ENCODE measurements at regions not wholly inside any gene's neighbourhood (a gene's known extent, or its start where the extent isn't known, plus 50 kb on each side); places are given as distances from the start of the nearest gene placed in this dataset.
"Not testable (repeated sequence)": the region's sequence is repeated elsewhere in the genome, so short reads cannot be mapped to it uniquely, and the experiment has no call there.

DNA sequence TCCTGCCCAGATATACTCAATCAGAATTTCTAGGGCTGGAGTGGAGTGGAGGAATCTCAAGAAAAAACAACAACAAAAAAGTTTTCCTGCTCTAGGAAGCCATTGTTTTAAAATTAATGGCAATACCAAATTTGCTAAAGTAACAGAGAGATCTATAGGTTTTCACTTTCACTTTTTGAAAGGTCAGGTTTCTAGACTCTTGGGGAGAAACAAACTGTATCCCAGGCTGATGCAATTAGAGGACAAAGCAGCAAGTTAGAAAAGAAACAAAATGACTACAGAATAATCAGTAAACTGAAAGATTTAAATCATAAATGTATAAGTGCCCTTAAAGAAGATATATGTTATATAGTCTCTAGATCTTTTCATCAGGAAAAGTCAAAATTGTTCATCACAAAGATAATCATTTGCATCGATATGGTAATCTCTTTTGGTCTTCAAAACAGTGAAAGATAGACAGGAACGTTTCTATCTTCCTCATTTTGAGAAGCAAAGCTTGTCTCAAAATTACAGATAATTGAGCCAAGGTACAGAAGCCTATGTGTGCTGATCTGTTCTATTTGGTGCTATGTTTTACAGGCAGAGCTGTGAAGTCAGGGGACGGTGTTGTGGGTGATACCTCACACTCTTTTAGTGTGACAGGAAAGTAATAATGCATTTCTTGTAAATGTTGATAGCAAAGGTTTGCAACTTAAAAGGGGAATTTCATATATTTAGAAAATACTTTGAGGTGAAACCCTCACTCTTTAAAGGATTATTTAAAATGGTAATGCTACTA is 1746.6 kb upstream of the C9orf72 start:
- peak; percentile 12 for DNase-seq (ENCODE audit: low read depth)

DNA sequence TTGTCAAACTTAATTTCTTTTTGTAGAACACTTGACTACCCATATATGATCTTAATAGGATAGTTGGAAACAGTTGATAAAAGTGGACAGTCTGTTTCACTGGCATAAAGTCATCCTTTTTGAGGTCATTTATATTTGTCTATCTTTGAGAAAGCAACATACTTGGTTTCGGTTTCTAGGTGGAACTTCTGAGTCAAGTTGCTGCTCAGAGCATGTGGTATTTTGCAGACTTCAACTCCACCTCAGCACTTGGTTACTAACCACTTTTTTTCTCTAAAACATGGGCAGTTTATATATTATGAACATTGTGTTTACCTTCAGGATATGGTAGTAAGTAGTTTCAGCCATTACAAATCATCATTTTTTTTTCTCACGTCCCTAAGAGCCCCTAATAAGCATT is 1749.0 kb upstream of the C9orf72 start:
- DNase-seq (ENCODE audit: low read depth): peak; percentile 16

DNA sequence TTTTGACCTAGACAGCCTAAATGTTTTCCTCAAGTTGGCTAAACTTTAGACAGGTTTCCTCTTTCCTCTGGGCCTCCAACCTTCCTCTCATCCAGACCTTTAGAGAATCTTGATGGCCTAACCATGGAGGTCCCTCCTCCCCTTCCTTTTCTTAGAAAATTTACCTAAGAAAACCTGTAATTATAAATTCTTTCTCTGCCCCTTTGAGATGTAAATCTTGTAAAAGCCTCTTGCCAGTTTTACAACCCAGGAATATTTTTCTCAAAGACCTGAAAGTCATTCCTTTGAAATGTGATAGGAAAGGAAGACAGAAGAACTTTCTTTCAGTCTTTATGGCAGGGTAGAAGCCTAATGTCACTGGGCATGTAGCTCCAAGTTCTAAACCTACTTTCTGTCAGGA is 1752.6 kb upstream of the C9orf72 start:
- no peak for DNase-seq (ENCODE audit: low read depth)

DNA sequence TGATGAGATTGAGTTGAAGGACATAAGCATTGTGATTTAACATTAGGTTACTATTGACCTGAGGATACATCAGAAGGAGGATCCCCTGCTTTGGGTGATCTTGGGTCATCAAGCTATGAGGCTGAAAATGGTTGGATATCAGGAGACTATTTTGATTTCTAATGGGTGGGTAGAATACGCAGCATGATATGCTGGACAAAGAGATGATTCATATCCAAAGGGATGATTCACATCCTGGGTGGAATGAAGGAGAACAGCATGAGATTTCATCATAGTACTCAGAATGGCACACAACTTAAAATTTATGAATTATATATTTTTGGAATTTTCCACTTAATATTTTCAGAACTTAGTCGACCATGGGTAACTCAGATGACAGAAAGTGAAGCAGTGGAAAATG is 1759.5 kb upstream of the C9orf72 start:
- DNase-seq (ENCODE audit: low read depth): peak; percentile 88

DNA sequence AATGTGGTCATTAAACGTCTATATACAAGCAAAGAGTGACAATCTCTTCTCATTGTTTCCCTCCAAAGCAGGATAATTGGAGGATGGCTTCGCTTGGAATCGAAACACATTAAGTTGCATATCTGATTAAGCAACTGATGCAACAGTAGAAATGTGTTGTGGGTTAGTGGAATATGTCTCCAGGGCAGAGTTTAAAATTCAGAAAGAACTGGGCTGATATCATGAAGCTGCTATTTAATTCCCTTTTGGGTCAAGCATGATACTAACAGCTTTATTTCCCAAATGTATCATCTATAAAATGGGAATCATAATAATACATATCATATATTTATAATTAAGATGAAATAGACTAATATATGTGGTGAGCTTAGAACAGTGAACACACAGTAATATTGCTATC is 1763.0 kb upstream of the C9orf72 start:
- no peak for DNase-seq (ENCODE audit: low read depth)

DNA sequence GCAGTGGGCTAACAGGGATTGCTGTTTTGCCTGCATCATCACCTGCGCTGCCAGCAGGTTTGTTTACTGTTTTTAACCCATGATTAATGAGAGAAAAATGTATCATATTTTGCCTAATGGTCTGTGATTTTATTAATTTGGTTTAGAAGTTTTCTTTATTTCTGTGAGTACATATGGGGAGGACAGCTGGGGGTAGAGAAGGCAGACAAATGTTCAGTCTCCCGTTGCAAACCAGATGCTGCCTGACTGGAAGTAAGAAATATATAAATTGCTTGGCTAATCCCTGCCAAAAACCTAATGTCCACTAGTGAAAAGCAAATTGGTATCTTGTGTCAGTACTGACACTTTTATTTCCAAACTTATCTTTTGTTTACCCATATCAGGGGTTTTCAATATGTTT is 1766.1 kb upstream of the C9orf72 start:
- DNase-seq (ENCODE audit: low read depth): no peak

DNA sequence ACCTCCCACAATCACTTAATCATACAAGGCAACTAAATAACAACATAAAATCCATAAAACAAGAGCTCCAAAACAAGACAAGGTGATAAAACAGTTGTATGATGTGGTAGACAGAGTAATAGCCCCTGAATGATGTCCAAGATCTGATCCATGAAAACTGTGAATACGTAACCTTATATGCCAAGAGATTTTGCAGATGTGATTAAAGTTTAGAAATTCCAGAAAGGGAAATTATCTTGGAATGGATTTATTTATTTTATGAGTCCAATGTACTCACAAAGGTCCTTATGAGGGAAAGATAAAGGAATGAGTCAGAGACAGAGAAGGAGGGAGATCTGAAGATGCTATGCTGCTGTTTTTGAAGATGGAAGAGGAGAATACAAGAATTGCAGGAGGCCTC is 1775.7 kb upstream of the C9orf72 start:
- peak; percentile 41 for DNase-seq (ENCODE audit: low read depth)

DNA sequence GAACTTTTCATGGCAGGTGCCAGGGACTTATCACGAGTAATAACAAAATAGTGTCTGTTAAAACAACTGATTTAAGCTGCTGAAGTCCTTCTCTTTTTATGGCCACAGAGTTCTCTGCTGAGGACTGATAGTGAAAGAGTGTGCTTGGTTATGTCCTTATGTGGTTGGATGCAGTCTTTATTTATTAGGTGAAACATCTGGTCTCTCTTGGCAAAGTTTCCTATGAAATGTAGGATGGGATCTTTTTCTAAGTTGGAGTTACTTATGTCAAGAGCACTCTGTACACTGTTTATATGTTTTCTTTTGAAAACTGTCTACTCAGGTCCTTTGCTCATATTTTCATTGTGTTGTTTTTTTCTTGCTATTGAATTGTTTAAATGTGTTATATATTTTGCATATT is 1816.1 kb upstream of the C9orf72 start:
- DNase-seq (ENCODE audit: low read depth): no peak

DNA sequence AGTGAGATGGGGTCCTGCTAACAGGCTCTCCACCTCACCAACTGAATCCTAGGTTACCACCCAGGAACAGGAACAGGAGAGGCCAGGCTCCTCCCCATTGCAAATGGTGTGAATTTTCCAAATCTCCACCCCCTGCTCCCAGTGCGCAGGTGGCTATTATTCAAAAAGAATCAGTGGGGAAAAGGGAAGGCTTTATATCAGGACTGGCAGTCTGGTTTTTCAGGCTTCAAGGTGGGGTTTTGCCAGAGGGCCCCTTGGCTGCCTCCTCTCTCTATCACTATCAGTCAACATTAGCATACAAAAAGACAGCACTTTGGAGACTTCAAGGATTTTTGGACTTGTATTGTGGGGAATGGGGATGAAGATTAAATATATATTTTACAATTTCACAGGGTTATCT is 1817.6 kb upstream of the C9orf72 start:
- DNase-seq (ENCODE audit: low read depth): no peak

DNA sequence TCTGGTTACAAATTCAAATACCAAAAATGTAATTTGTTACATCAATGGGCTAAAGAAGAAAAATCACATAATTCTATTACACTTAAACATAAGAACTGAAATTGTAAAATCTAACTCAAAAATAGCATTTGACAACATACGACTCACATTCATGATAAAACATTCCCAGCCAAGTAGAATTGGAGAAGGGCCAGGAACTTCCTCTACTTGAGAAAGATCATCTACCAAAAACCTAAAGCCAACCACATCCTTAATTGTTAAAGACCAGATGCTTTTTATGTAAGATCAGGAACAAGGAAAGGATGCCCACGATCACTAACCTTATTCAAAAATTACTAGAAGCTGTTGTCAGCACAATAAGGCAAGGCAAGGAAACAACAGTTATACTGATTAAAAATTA is 1819.8 kb upstream of the C9orf72 start:
- peak; percentile 68 for DNase-seq (ENCODE audit: low read depth)

DNA sequence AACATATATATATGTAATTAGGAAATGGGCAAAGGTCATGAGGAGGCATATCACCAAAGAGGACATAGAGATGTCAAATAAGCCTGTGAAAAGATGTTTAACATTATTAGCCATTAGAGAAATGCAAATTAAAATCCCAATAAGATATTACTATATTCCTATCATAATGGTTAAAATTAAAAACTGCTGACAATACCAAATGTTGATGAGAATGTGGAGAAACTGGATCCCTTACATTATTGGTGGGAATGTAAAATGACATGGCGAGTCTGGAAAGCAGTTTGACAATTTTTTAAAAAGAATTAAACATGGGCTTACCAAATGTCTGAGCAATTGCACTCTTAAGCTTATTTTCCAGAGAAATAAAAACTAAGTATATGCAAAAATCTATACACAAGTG is 1821.6 kb upstream of the C9orf72 start:
- no peak for DNase-seq (ENCODE audit: low read depth)

DNA sequence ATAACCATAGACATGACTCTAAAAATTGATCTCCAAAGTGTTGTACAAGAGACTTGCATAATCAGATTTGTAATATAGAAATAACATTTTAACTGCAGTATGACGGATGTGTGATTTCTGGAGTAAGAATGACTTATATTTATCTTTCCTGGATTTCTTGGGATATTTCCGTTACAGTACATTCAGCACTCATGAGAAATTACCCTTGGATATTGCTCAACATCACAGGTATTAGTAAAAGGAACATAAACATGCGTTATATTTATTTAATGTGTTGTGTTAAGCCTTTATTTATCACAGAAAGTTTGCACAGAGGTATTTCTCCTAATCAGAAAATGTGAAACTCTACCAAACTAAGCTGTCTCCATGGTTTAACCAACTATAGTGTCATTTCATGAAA is 1823.9 kb upstream of the C9orf72 start:
- DNase-seq (ENCODE audit: low read depth): peak; percentile 1

DNA sequence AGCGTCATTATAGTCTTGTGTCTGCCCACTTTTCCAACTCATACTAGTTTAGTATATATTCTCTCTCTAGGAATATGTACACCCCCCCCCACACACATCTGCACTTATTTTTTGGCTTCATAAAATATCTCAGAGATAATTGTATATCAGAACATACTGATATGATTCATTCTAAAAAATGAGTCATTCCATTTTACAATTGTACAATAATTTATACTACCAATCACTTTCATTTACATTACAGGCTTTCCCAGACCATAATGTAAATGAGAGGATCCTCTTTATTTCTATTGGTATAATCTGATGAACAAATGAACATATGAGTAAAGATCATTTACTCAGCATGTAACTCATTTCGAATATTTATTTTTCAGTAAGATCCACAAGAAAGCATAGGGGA is 1842.9 kb upstream of the C9orf72 start:
- DNase-seq (ENCODE audit: low read depth): no peak

DNA sequence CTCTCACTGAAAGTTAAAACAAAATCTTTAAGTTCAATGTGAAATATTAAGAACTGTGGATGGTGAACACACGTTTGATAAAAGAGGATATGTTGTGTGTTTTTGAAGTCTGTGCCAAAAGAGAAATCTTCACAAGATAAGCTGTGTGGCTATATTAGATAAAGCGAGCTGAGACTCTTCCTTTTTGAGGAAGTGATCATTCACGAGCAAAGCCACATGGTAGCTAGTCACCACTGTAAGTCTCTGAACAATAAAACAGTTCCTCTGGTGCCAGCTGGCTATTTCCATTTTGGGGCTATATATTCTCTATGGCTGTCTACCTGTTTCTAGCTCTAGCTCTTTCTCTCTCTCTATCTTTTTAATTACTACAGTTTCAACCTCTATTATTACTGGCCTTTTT is 1849.2 kb upstream of the C9orf72 start:
- DNase-seq (ENCODE audit: low read depth): no peak

DNA sequence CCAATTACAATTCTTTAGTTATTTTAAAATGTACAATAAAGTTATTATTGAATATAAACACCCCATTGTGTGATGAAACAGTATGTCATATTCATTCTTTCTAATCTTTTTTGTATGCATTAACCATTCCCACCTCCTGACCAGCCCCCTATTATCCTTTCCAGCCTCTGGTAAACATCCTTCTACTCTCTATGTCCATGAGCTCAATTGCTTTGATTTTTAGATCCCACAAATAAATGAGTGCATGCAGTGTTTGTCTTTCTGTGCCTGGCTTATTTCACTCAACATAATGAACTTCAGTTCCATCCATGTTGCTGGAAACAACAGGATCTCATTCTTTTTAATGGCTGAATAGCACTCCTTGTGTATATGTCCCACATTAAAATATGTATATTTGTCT is 1858.9 kb upstream of the C9orf72 start:
- DNase-seq (ENCODE audit: low read depth): no peak

DNA sequence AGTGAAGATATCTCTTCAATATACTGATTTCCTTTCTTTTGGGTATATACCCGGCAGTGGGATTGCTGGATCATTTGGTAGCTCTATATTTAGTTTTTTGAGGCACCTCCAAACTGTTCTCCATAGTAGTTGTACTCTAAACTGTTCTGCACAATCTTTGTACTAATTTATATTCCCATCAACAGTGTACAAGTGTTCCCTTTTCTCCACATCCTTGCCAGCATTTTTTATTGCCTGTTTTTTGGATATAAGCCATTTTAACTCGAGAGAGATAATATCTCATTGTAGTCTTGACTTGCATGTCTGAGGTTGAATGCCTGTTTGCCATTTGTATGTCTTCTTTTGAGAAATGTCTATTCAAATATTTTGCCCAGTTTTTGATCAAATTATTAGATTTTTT is 1859.4 kb upstream of the C9orf72 start:
- not testable (repeated sequence) for DNase-seq (ENCODE audit: low read depth)

DNA sequence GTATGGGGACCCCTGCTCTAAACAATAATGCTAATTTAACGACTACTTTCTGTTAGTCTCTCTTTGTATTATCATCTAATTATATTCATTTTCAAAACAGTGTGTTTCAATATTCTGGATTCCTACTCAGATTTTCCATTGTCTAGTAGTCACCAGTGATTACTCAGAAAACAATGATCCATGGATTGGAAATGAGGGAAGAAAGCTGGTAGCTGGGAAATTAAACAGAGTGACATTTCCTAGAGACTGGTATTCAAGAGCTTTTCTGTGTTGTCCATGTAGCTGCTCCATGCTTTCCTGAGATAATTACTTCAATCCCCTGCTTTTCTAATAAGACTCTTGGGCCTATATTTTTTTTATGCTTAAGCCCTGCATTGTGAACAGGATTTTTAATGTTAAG is 1862.1 kb upstream of the C9orf72 start:
- DNase-seq (ENCODE audit: low read depth): no peak

DNA sequence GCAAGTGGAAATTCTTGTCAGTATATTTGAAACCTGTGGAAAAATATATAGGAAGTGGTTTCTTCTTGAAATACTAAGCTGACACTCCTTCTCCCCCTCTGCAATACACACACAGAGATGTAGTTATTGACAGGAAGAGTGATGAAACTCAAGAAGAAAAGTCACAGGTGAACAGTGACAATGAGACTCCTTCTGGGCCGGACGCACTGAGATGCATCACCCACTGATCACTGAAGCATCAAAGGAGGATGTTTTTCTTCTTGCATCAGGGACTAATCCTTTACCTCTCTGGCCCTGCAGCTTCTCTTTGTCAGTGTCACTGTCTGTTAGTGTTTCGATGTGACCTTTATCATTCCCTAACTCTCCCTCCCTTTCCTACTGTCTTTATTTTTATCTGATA is 1864.2 kb upstream of the C9orf72 start:
- no peak for DNase-seq (ENCODE audit: low read depth)

DNA sequence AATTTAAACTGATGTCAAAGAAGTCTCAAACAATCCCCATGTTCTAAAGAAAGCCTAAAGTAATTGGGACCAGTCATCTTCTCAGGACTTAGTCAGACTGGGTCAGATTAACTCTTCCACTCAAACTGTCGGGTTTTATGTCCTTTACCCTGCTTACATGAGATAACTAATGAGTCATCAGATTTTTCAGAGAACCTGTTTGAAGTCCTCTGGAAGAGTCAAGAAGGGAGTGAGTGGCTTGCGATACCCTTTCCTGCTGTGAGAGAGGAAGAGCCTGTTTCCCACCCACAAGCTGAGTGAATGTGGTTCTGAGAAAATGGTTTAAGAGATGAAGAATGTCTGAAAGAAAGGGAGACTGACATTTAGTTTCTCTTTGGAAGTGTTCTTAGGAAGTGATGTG is 1866.7 kb upstream of the C9orf72 start:
- DNase-seq (ENCODE audit: low read depth): peak; percentile 73

DNA sequence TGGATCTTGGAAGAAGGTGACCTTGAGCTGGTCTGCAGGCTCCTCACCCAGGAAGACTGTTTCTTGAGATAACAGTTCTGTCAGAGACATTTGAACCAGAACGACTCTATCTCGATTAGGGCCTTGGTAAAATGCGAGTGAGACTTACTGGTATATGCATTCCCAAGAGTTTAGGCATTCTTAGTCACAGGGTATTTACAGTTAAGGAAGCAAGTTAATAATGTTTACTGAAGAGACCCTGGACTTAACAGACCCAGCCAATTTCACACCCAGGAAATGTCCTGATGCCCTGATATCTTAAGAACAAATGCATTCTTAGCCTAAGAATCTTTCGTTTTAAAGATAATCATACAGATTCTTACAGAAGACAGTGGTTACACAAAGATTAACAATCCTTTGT is 1867.2 kb upstream of the C9orf72 start:
- no peak for DNase-seq (ENCODE audit: low read depth)

DNA sequence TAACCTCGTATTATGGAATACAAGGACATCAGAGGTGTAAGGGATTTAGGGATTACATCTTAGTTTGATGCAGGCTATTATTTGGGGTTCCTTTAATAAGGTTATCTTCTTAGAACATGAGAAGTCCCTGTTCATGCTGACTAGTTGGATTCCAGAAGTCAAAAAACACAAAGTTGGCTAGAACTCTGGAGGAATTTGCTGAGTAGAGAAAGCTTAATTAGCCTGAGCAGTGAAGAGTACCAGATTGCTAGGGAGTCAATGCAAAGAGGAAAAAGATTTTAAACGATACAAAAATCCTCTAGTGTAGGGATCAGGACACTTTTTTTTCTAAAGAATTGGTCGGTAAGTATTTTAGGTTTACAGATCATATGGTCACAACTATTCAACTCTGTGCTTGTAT is 1872.5 kb upstream of the C9orf72 start:
- no peak for DNase-seq (ENCODE audit: low read depth)

DNA sequence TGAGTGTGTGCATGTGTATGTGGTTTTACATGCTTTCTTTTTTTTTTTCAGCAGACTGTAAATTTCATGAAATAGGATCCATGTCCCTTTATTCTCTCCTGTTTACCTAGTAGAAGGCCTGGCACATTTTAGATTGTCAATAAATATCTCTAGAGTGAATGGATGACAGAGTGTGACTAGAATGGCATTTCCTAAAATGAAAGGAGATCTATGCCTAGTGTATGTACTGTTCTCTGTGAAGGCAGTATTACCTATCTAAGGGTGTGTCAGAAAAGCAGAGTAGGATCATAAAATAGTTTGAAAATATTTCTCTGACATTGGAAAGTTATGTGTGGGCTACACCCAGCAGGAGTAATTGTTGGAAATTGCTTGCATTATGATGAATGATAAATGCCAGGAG is 1876.0 kb upstream of the C9orf72 start:
- DNase-seq (ENCODE audit: low read depth): no peak

DNA sequence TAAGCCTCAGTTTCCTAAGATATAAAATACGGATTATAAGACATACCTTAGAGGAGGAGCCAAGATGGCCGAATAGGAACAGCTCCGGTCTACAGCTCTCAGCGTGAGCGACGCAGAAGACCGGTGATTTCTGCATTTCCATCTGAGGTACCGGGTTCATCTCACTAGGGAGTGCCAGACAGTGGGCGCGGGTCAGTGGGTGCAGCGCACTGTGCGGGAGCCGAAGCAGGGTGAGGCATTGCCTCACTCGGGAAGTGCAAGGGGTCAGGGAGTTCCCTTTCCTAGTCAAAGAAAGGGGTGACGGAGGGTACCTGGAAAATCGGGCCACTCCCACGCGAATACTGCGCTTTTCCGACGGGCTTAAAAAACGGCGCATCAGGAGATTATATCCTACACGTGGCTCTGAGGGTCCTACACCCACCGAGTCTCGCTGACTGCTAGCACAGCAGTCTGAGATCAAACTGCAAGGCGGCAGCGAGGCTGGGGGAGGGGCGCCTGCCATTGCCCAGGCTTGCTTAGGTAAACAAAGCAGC is 1877.1 kb upstream of the C9orf72 start:
- DNase-seq (ENCODE audit: low read depth): not testable (repeated sequence)

DNA sequence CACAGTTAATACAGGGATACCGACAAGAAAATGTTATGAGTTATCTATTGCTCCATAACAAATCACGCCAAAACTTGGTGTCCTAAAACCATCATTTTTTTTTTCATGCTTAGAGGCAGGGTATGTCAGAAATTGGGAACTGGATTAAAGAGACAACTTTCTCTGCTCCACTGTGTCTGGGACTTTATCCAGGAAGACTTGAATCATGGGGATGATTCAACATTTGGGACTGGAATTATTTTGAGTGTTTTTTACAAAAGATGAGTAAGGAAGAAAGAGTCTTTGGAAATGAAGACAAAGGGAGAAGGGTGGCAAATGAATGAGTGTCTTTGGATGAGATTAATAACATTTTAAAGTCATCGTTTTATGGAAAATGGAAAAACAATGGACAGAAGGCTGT is 1883.7 kb upstream of the C9orf72 start:
- DNase-seq (ENCODE audit: low read depth): peak; percentile 85
